H1 (cell line): ENCODE measurements at regions not wholly inside any gene's neighbourhood (a gene's known extent, or its start where the extent isn't known, plus 50 kb on each side); places are given as distances from the start of the nearest gene placed in this dataset.

ENCODE experiments used
- CTCF ChIA-PET: fragments of 300-600 bp; sonication (Branson Sonifier 250); formaldehyde crosslinking; loops from one replicate; lab custom pipeline; 2021; ENCODE audit not compliant: partially characterized antibody; lab: Charles Lee
- POLR2A ChIA-PET: fragments of 300-600 bp; sonication (Branson Sonifier 250); formaldehyde crosslinking; loops from one replicate; lab custom pipeline; 2021; ENCODE audit warnings: inconsistent platforms; ENCODE audit not compliant: partially characterized antibody; lab: Charles Lee
- DNase-seq, 2 experiments: peaks; one replicate each; pipeline versions ENCODE4 v3.0.0 to v3.0.0-alpha.2; 2010 to 2022; ENCODE audit warnings: low spot score in 2 of 2, low read depth in 1 of 2, mixed read lengths in 1 of 2
- FAIRE-seq: peaks from 2 replicates; lab custom pipeline; 2011; peaks lifted over from hg19 to GRCh38; lab: Jason Lieb, UNC
- H2AFZ ChIP-seq: 2 replicates; pipeline ENCODE4 v1.8.1; 2012; ENCODE audit warnings: low read length, inconsistent platforms
- H2AK5ac ChIP-seq: 2 replicates; pipeline ENCODE4 v1.6.1; 2013; ENCODE audit warnings: low read depth, low read length
- H2BK120ac ChIP-seq: replicated peaks from 2 replicates; pipeline ENCODE3; 2013; ENCODE audit warnings: low read depth, low read length, inconsistent platforms
- H2BK12ac ChIP-seq: 2 replicates; pipeline ENCODE4 v1.6.1; 2013; ENCODE audit warnings: low read depth, low read length
- H2BK15ac ChIP-seq: 2 replicates; pipeline ENCODE4 v1.6.1; 2013; ENCODE audit warnings: low read length
- H2BK20ac ChIP-seq: 2 replicates; pipeline ENCODE4 v1.6.1; 2013; ENCODE audit warnings: low read length
- H2BK5ac ChIP-seq: 2 replicates; pipeline ENCODE4 v1.6.1; 2013; ENCODE audit warnings: low read depth, low read length
- H3K14ac ChIP-seq: 2 replicates; pipeline ENCODE4 v1.6.1; 2013; ENCODE audit warnings: inconsistent platforms; ENCODE audit not compliant: insufficient read length
- H3K18ac ChIP-seq: 2 replicates; pipeline ENCODE4 v1.6.1; 2013; ENCODE audit warnings: low read length; ENCODE audit errors: extremely low read depth
- H3K23ac ChIP-seq: 2 replicates; pipeline ENCODE4 v1.6.1; 2013; ENCODE audit warnings: inconsistent platforms; ENCODE audit not compliant: insufficient read length
- H3K23me2 ChIP-seq: 2 replicates; pipeline ENCODE4 v1.6.1; 2013; ENCODE audit warnings: low read depth, low read length
- H3K27ac ChIP-seq: 2 replicates; pipeline ENCODE4 v1.6.1; 2011; ENCODE audit warnings: low read depth, low read length, inconsistent platforms
- H3K27me3 ChIP-seq, 4 experiments: replicated peaks in 1 of 4; 1 replicate in 1 of 4; 2 replicates in 3 of 4; pipeline versions ENCODE4 v1.6.1 to v1.8.1; 2011 to 2013; ENCODE audit warnings: low read length in 3 of 4, mild to moderate bottlenecking in 3 of 4, inconsistent platforms in 2 of 4, mixed read lengths in 2 of 4, moderate library complexity in 1 of 4; ENCODE audit not compliant: control insufficient read depth in 3 of 4, insufficient read depth in 3 of 4; ENCODE audit errors: extremely low read depth in 1 of 4
- H3K36me3 ChIP-seq, 4 experiments: 2 replicates each; pipeline versions ENCODE4 v1.6.1 to v1.8.1; 2011 to 2013; ENCODE audit warnings: mild to moderate bottlenecking in 4 of 4, low read length in 3 of 4, moderate library complexity in 2 of 4, control low read depth in 1 of 4, inconsistent platforms in 1 of 4; ENCODE audit not compliant: insufficient read depth in 4 of 4, control insufficient read depth in 2 of 4
- H3K4ac ChIP-seq: replicated peaks from 2 replicates; pipeline ENCODE3; 2013; ENCODE audit warnings: low read length, low read depth, mixed read lengths, inconsistent platforms; ENCODE audit not compliant: insufficient read length
- H3K4me1 ChIP-seq, 4 experiments: replicated peaks in 1 of 4; 1 replicate in 1 of 4; 2 replicates in 3 of 4; pipeline versions ENCODE4 v1.6.1 to v1.8.1; 2011 to 2013; ENCODE audit warnings: low read length in 3 of 4, inconsistent platforms in 2 of 4, mixed read lengths in 1 of 4; ENCODE audit not compliant: insufficient read depth in 4 of 4, control insufficient read depth in 3 of 4
- H3K4me2 ChIP-seq, 2 experiments: 2 replicates each; pipeline versions ENCODE4 v1.6.1 to v1.8.1; 2011 to 2013; ENCODE audit warnings: low read depth in 2 of 2, low read length in 2 of 2, control low read depth in 1 of 2, inconsistent platforms in 1 of 2, mild to moderate bottlenecking in 1 of 2; ENCODE audit not compliant: insufficient read depth in 1 of 2
- H3K4me3 ChIP-seq, 4 experiments: fragments of 200-600, 300-600 bp in 1 of 4; sonication (generic), shearing (Covaris generic), sonication (Bioruptor Twin) in 1 of 4; 2 replicates each; pipeline versions ENCODE4 v1.5.1 to v1.8.1; 2011 to 2016; ENCODE audit warnings: low read length in 4 of 4, low read depth in 3 of 4, control low read depth in 2 of 4, inconsistent platforms in 2 of 4, mild to moderate bottlenecking in 2 of 4, mixed read lengths in 1 of 4, moderate library complexity in 1 of 4; ENCODE audit not compliant: insufficient read depth in 2 of 4; ENCODE audit errors: extremely low read depth in 1 of 4
- H3K56ac ChIP-seq: replicated peaks from 2 replicates; pipeline ENCODE3; 2013; ENCODE audit warnings: low read depth, mild to moderate bottlenecking, mixed read lengths, low read length, inconsistent platforms; ENCODE audit not compliant: insufficient read length
- H3K79me1 ChIP-seq: 2 replicates; pipeline ENCODE4 v1.6.1; 2013; ENCODE audit warnings: low read depth, low read length, control low read depth
- H3K79me2 ChIP-seq, 2 experiments: 2 replicates each; pipeline versions ENCODE4 v1.6.1 to v1.8.1; 2012 to 2013; ENCODE audit warnings: low read length in 2 of 2, mild to moderate bottlenecking in 2 of 2, inconsistent platforms in 1 of 2; ENCODE audit not compliant: insufficient read depth in 2 of 2, control insufficient read depth in 1 of 2
- H3K9ac ChIP-seq, 4 experiments: replicated peaks in 1 of 4; 1 replicate in 1 of 4; 2 replicates in 3 of 4; pipeline versions ENCODE4 v1.6.1 to v1.8.1; 2011 to 2013; ENCODE audit warnings: low read depth in 3 of 4, low read length in 3 of 4, control low read depth in 2 of 4, mild to moderate bottlenecking in 2 of 4, moderate library complexity in 2 of 4, inconsistent platforms in 1 of 4; ENCODE audit errors: extremely low read depth in 1 of 4
- H3K9me3 ChIP-seq, 2 experiments: 2 replicates each; pipeline versions ENCODE4 v1.6.1 to v1.8.1; 2012 to 2013; ENCODE audit warnings: mild to moderate bottlenecking in 2 of 2, moderate library complexity in 2 of 2, control low read depth in 1 of 2, inconsistent platforms in 1 of 2, low read depth in 1 of 2, low read length in 1 of 2, mixed read lengths in 1 of 2; ENCODE audit not compliant: insufficient read depth in 2 of 2
- H4K20me1 ChIP-seq, 2 experiments: replicated peaks in 1 of 2; 2 replicates each; pipeline versions ENCODE3 to v1.8.1; 2011 to 2013; ENCODE audit warnings: inconsistent platforms in 2 of 2, low read length in 2 of 2, mild to moderate bottlenecking in 1 of 2; ENCODE audit not compliant: insufficient read depth in 2 of 2, control insufficient read depth in 1 of 2
- H4K5ac ChIP-seq: 2 replicates; pipeline ENCODE4 v1.6.1; 2013; ENCODE audit warnings: low read length, low read depth, mixed read lengths, inconsistent platforms; ENCODE audit not compliant: insufficient read length
- H4K8ac ChIP-seq: 2 replicates; pipeline ENCODE4 v1.8.0; 2013; ENCODE audit warnings: mild to moderate bottlenecking, moderate library complexity, low read length, inconsistent platforms; ENCODE audit not compliant: insufficient read depth; ENCODE audit errors: extremely low read depth
- H4K91ac ChIP-seq: replicated peaks from 2 replicates; pipeline ENCODE3; 2013; ENCODE audit warnings: low read length, mixed read lengths, inconsistent platforms; ENCODE audit not compliant: insufficient read length
- CBX5 ChIP-seq: fragments of 300-800, 300-1000 bp; sonication (generic); IDR thresholded peaks from 2 replicates; pipeline ENCODE4 v1.7.1; 2016; ENCODE audit warnings: antibody characterized with exemption, low read length, low read depth
- EGR1 ChIP-seq: IDR thresholded peaks from 2 replicates; pipeline ENCODE4 v1.6.1; 2011; ENCODE audit warnings: low read depth, low read length, borderline replicate concordance
- KDM1A ChIP-seq: fragments of 200-600, 300-600 bp; sonication (generic); IDR thresholded peaks from 2 replicates; pipeline ENCODE4 v1.7.1; 2016; ENCODE audit warnings: mild to moderate bottlenecking, low read length, borderline replicate concordance
- KDM4A ChIP-seq: IDR thresholded peaks from one replicate; pipeline ENCODE4 v1.7.1; 2012; ENCODE audit warnings: low read depth, mild to moderate bottlenecking, moderate library complexity, low read length, inconsistent platforms; ENCODE audit not compliant: severe bottlenecking
- NRF1 ChIP-seq: IDR thresholded peaks from 2 replicates; pipeline ENCODE4 v1.6.1; 2011; ENCODE audit warnings: mild to moderate bottlenecking, low read depth, low read length, improper control_type of control experiment
- POLR2A ChIP-seq, 2 experiments: IDR thresholded peaks; 1 replicate in 1 of 2; 2 replicates in 1 of 2; pipeline ENCODE4 v1.6.1; 2011; ENCODE audit warnings: low read depth in 2 of 2, low read length in 2 of 2, mild to moderate bottlenecking in 2 of 2; ENCODE audit errors: control extremely low read depth in 1 of 2
- SIN3A ChIP-seq, 2 experiments: IDR thresholded peaks in 1 of 2; conservative IDR thresholded peaks in 1 of 2; 2 replicates each; pipeline ENCODE4 v1.6.1; 2011 to 2012; ENCODE audit warnings: low read length in 2 of 2, improper control_type of control experiment in 1 of 2, low read depth in 1 of 2, mild to moderate bottlenecking in 1 of 2
- SP1 ChIP-seq: IDR thresholded peaks from 2 replicates; pipeline ENCODE4 v1.6.1; 2011; ENCODE audit warnings: low read depth, low read length
- TAF7 ChIP-seq: optimal IDR thresholded peaks from 2 replicates; pipeline ENCODE3; 2011; ENCODE audit warnings: low read depth, mild to moderate bottlenecking, inconsistent platforms, low read length, moderate library complexity, borderline replicate concordance
- TBP ChIP-seq: IDR thresholded peaks from 2 replicates; pipeline ENCODE4 v1.6.1; 2011; ENCODE audit warnings: low read depth, low read length, improper control_type of control experiment
- WGBS, 2 experiments: shearing (Covaris generic) in 1 of 2; methylation state at CpG; one replicate each; pipeline versions ENCODE4 v1.1.6 to v1.1.7; 2013 to 2015; ENCODE audit warnings: low lambda C conversion rate in 2 of 2, mixed read lengths in 2 of 2, inconsistent platforms in 1 of 2, low coverage in 1 of 2, missing lambda C conversion rate in 1 of 2; ENCODE audit not compliant: insufficient replicate concordance in 2 of 2, insufficient coverage in 1 of 2, insufficient read length in 1 of 2; ENCODE audit errors: extremely low coverage in 1 of 2, missing lambda C conversion rate in 1 of 2; 5-methylcytosine and 5-hydroxymethylcytosine counted together
- TF ChIP-seq, protein P1 (sequence below): IDR thresholded peaks from 2 replicates; pipeline ENCODE4 v1.6.1; 2012; ENCODE audit warnings: inconsistent platforms

DNA sequence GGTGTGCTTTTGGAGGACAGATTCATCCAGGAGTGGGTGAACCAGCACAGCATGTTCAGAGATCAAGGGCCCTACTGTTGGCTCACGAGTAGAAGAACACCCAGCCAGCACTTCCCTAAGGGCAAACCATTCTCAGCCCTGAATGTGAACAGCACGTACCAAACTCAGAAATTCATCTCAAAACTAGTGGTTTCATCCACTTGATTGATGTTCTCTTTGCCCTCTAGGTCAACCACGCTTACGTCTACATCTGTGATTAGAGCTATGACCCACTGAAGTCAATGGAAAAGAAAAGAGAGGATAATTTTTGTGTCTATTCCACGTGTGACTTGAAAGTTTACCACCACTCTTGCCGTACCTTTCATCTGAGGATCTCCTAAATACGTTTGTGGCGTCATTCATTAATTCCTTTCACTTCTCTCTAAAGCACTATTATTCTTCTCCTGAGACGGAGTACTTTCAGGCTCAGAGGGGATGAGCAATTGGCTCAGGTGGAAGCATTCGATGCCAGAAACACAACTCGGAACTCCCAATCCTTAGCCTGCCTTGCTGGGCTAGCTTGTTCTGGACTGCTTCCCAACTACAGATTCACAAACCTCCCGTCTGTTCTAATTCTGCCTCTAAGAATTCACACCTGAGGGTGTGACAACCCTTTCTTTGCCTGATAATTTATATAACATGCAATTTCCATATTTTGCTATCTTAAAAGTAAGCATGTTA, 57.3 kb upstream of the HIVEP3 start:
- CTCF ChIA-PET: no interaction called here
- no peaks in the 10 kb centered on the region for H3K36me3 ChIP-seq
- no peak overlapping the region for H3K9ac ChIP-seq
- H3K4ac ChIP-seq: no peak overlapping the region
- H3K27me3 ChIP-seq: no peaks in the 10 kb centered on the region; a peak in 1 of 7 replicates
- 85% methylated on average over 12 of the region's 12 CpGs; no CpG with 5 or more reads in 1 of the 2 experiments for WGBS, 2 experiments
- H3K56ac ChIP-seq: no peak overlapping the region
- H2AFZ ChIP-seq: no peak overlapping the region
- no peak overlapping the region for H3K14ac ChIP-seq
- POLR2A ChIA-PET: no interaction called here
- H3K27ac ChIP-seq: no peak overlapping the region
- no peak for TF ChIP-seq KDM4A
- TF ChIP-seq NRF1: no peak
- TF ChIP-seq TAF7: no peak
- no peak for TF ChIP-seq EGR1
- no peak for TF ChIP-seq TBP
- no peak for TF ChIP-seq SIN3A (conservative IDR thresholded peaks at IDR 0.05 in 1 of 2, IDR thresholded peaks at IDR 0.05 in 1 of 2; ENCODE audit: low read depth in 1 of 2, low read length in 2 of 2)
- no peak for TF ChIP-seq CBX5
- TF ChIP-seq, protein P1, sequence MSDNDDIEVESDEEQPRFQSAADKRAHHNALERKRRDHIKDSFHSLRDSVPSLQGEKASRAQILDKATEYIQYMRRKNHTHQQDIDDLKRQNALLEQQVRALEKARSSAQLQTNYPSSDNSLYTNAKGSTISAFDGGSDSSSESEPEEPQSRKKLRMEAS: no peak
- no peak for TF ChIP-seq POLR2A (IDR thresholded peaks at IDR 0.05; ENCODE audit: control extremely low read depth in 1 of 2, low read depth in 2 of 2, low read length in 2 of 2)
- TF ChIP-seq SP1: no peak
- TF ChIP-seq KDM1A: no peak
- H4K8ac ChIP-seq: no peak overlapping the region
- H3K18ac ChIP-seq: no peak overlapping the region
- no peaks in the 10 kb centered on the region for H3K9me3 ChIP-seq
- H3K4me2 ChIP-seq: no peak overlapping the region
- H4K5ac ChIP-seq: no peak overlapping the region
- H4K91ac ChIP-seq: no peak overlapping the region
- H2AK5ac ChIP-seq: no peak overlapping the region
- FAIRE-seq (no peak), DNase-seq (no peak)
- no peak overlapping the region for H3K23ac ChIP-seq
- H3K4me1 ChIP-seq: peaks cover 0 to 3% (median under 1%) of the 10 kb centered on the region in 4 experiments; a peak in 2 of 7 replicates
- H2BK20ac ChIP-seq: no peak overlapping the region
- H3K23me2 ChIP-seq: no peaks in the 10 kb centered on the region; the same call in 1 of the 2 replicates
- H2BK120ac ChIP-seq: no peak overlapping the region
- no peak overlapping the region for H2BK15ac ChIP-seq
- H3K79me2 ChIP-seq: no peaks in the 10 kb centered on the region
- no peaks in the 10 kb centered on the region for H3K79me1 ChIP-seq
- H4K20me1 ChIP-seq: no peaks in the 10 kb centered on the region
- H3K4me3 ChIP-seq: no peak overlapping the region
- no peak overlapping the region for H2BK5ac ChIP-seq
- no peak overlapping the region for H2BK12ac ChIP-seq
